ENCODE measurements at regions not wholly inside any gene's neighbourhood (a gene's known extent, or its start where the extent isn't known, plus 50 kb on each side); places are given as distances from the start of the nearest gene placed in this dataset.

DNA sequence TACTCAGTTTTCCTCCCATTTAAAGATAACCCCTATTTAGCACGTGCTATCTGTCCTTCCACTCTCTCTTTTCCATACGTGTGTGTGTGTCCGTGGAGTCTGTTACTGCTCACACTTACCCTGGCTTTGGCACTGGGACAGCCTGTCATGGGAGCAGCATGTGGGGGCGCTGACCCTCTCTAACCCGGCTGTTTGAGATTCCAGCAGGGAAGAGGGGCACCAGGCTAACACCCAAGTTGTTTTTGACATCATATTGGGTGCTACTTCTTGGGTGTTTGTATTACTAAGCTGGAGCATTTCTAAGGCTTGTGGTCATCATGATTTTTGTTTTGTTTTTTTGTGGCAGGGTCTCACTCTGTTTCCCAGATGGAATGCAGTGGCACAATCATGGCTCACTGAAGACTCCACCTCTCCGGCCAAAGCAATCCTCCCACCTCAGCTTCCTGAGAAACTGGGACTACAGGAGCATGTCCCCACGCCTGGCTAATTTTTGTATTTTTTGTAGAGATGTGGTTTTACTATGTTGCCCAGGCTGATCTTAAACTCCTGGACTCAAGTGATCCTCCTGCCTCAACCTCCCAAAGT lies 56.9 kb upstream of the SIMC1 start:
- Histone ChIP-seq H2AFZ (ENCODE audit: low read depth, low read length) (no peak overlapping the region), H3K4me3 (no peak overlapping the region), H3K27me3 (ENCODE audit: control insufficient read depth in 2 of 2, insufficient read depth in 2 of 2, low read length in 2 of 2) (no peaks in the 10 kb centered on the region), H3K4me2 (ENCODE audit: insufficient read depth, low read length) (no peak overlapping the region), H3K36me3 (ENCODE audit: control insufficient read depth, insufficient read depth, low read length) (peaks cover 54% of the 10 kb centered on the region; the same call in 1 of the 3 replicates), H3K79me2 (ENCODE audit: control insufficient read depth, insufficient read depth, low read length) (peaks cover 14% of the 10 kb centered on the region; the same call in 1 of the 3 replicates), H3K9me3 (replicated peaks; ENCODE audit: control insufficient read depth, insufficient read depth, low read depth, low read length) (peaks cover 3% of the 10 kb centered on the region; the same call in 1 of the 2 replicates), H3K9ac (ENCODE audit: insufficient read depth in 1 of 2, low read depth in 2 of 2, low read length in 2 of 2) (no peak overlapping the region), H4K20me1 (replicated peaks; ENCODE audit: control insufficient read depth, insufficient read depth, low read length) (no peaks in the 10 kb centered on the region), H3K27ac (ENCODE audit: extremely low read depth, low read depth, low read length) (no peak overlapping the region), H3K4me1 (replicated peaks in 1 of 2; ENCODE audit: control insufficient read depth in 2 of 2, insufficient read depth in 2 of 2, low read length in 2 of 2) (peaks cover 7 to 18% of the 10 kb centered on the region in 2 experiments), H3K9me1 (ENCODE audit: control insufficient read depth, insufficient read depth, low read length) (no peaks in the 10 kb centered on the region)
- no peak for TF ChIP-seq GABPB1 (CRISPR knock-in tag; IDR thresholded peaks at IDR 0.05)
- no peak for TF ChIP-seq BCL6 (CRISPR knock-in tag; IDR thresholded peaks at IDR 0.05)
- no peak for TF ChIP-seq HDAC1 (IDR thresholded peaks at IDR 0.05)
- TF ChIP-seq NFIX (CRISPR knock-in tag; IDR thresholded peaks at IDR 0.05; ENCODE audit: low read depth): no peak
- no peak for TF ChIP-seq ZNF274 (IDR thresholded peaks at IDR 0.05; ENCODE audit: borderline replicate concordance, low read depth, low read length)
- TF ChIP-seq CHCHD3 (CRISPR knock-in tag; IDR thresholded peaks at IDR 0.05): no peak
- no peak for TF ChIP-seq ILF3 (IDR thresholded peaks at IDR 0.05; ENCODE audit: borderline replicate concordance)
- TF ChIP-seq ZNF316 (IDR thresholded peaks at IDR 0.05): no peak
- TF ChIP-seq FOXJ2 (tag; IDR thresholded peaks at IDR 0.05): no peak
- no peak for TF ChIP-seq ZNF717 (CRISPR knock-in tag; IDR thresholded peaks at IDR 0.05)
- TF ChIP-seq DPF2 (IDR thresholded peaks at IDR 0.05): no peak
- no peak for TF ChIP-seq ZZZ3 (IDR thresholded peaks at IDR 0.05)
- no peak for TF ChIP-seq MYC (IDR thresholded peaks at IDR 0.05; ENCODE audit: low read depth, low read length)
- TF ChIP-seq MYC (CRISPR knock-in tag; IDR thresholded peaks at IDR 0.05; ENCODE audit: borderline replicate concordance, low read depth): no peak
- no peak for TF ChIP-seq ZNF696 (CRISPR knock-in tag; conservative IDR thresholded peaks at IDR 0.05)
- TF ChIP-seq, protein P1, sequence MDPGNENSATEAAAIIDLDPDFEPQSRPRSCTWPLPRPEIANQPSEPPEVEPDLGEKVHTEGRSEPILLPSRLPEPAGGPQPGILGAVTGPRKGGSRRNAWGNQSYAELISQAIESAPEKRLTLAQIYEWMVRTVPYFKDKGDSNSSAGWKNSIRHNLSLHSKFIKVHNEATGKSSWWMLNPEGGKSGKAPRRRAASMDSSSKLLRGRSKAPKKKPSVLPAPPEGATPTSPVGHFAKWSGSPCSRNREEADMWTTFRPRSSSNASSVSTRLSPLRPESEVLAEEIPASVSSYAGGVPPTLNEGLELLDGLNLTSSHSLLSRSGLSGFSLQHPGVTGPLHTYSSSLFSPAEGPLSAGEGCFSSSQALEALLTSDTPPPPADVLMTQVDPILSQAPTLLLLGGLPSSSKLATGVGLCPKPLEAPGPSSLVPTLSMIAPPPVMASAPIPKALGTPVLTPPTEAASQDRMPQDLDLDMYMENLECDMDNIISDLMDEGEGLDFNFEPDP (CRISPR knock-in tag; IDR thresholded peaks at IDR 0.05): no peak
- no peak for TF ChIP-seq L3MBTL2 (IDR thresholded peaks at IDR 0.05)
- TF ChIP-seq CBX3 (IDR thresholded peaks at IDR 0.05; ENCODE audit: borderline replicate concordance in 1 of 2, low read length in 2 of 2): no peak
- TF ChIP-seq, protein P2, sequence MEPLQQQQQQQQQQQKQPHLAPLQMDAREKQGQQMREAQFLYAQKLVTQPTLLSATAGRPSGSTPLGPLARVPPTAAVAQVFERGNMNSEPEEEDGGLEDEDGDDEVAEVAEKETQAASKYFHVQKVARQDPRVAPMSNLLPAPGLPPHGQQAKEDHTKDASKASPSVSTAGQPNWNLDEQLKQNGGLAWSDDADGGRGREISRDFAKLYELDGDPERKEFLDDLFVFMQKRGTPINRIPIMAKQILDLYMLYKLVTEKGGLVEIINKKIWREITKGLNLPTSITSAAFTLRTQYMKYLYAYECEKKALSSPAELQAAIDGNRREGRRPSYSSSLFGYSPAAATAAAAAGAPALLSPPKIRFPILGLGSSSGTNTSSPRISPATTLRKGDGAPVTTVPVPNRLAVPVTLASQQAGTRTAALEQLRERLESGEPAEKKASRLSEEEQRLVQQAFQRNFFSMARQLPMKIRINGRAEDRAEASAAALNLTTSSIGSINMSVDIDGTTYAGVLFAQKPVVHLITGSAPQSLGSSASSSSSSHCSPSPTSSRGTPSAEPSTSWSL (CRISPR knock-in tag; IDR thresholded peaks at IDR 0.05; ENCODE audit: borderline replicate concordance): no peak
- no peak for TF ChIP-seq CCNT2 (IDR thresholded peaks at IDR 0.05; ENCODE audit: borderline replicate concordance, extremely low read depth, insufficient read length, low read depth, low read length)
- FAIRE-seq: no peak
- CTCF ChIA-PET (ENCODE audit: low intra/inter-chr PET ratio): no interaction called here
- no peak for DNase-seq (ENCODE audit: extremely low read depth in 1 of 4, low spot score in 3 of 4)
- no TSS peak for BruUV-seq (replicated peaks)
- POLR2A ChIA-PET: no interaction called here
- intact Hi-C loops (cut with micrococcal nuclease) (no loop called here), in situ Hi-C loops (cut with MboI) (no loop called here)
- ATAC-seq: no peak
- WGBS (ENCODE audit: insufficient coverage, low coverage, missing lambda C conversion rate): 48% methylated on average over 7 of the region's 7 CpGs
